ENCODE measurements at regions not wholly inside any gene's neighbourhood (a gene's known extent, or its start where the extent isn't known, plus 50 kb on each side); places are given as distances from the start of the nearest gene placed in this dataset.

DNA sequence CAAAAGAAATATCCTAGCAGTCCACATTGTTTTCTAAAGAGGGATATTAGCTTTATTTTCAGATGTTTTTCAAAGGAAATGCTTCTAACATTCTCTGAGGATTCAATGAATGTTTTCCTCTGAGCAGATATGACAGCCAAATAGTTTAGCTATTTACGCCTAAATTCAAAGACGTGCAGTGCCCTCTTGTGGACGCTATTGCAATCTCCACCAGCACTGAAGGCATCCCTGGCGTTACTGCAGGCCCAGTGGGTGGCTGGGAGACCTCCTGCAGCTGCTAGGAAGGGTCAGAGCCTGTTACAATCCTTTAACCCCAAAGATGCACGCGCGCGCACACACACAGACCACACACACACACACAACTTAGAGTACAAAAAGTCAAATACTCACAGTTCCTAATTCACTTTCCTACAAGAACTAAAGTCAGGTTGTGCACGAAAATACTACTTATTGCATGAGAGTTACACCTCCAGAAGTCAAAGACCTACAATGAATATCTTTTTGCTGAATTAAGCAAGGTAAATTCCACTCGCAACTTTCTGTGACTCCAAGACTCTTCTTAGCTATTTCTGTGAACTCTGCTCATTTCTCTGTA, 589.3 kb upstream of the TMEM132C start:
- DNase-seq (ENCODE audit: low spot score), result peak; percentile 47

DNA sequence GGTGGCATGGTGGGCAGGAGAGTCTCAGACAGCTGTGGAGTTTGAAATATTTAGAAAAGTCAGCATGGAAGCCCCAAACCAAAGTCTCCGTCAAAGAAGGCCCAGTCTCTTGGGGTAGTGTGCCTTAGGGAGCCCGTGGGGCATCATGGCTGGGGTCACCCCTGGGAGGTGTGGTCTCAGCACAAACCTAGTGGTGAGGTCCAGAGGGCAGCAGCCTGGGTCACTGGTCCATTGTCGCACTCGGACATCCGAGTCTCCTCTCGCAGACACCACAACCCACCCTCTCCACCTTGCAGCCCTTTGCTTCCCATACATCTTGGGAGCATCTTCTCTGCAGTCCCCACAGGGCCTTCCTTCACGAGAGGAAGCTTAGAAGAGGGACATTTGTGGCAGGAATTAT, 588.0 kb upstream of the TMEM132C start:
- DNase-seq (ENCODE audit: low spot score), result no peak

DNA sequence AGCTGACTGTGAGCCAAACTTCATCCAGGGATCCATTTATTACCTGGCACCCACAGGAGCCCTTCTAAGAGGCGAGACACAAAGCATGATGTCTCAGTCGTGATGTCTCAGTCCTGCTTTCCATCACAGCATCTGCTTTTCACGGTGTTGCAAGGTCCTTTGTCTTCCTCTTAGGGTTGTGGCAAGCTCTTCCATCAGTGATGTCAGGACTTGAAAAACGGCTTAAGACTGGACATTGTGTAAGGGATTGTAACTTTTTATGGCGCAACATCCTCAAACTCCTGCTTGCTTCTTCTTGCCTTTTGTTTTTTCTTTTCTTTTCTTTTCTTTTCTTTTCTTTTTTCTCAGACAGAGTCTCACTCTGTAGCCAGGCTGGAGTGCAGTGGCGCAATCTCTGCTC, 586.5 kb upstream of the TMEM132C start:
- no peak for DNase-seq (ENCODE audit: low spot score)

DNA sequence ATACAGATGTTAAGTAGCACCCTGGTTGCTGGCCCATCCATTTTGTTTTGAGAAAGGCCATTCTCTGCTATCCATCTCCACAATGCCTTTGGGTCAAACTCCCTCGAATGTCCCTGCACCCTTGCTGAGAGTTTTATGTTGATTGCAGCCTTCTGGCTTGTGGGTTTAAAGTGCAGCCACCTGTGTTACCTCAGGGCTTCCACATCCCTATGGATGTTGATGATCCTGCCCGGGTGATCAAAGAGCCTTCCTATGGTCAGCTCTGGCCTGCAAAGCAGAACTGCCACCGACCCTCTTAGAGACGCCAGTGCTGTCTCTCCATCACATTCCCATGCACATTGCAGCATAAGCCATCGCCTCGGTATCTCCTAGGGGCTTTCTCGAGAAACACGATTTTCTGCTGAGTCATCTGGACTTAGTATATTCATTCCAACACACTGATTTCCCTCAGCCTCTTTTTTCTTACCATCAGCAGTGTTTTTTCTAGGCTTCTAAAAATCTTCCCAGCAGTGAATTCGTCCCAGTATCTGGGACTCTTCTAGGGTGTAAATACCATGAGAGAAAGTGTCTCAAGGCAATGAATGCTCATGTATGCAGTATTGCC, 585.7 kb upstream of the TMEM132C start:
- no peak for DNase-seq (ENCODE audit: low spot score)

DNA sequence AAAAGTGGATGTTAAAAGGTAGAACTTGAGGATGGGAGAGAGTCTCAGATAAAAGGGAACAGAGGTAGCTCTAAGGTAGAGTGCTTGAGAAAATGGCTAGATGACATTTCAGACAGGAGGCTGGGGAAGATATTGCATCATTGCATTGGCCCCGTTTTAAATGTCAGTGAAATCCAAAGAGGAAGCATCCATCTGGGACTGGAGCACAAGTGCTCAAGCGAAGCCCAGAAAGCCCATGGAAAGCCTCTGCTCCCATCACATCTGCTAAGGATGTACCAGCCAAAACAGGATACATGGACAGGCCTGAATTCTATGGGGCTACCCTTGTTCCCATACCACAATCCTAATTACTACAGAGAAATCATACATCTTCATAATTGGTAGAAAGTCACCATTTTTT, 581.5 kb upstream of the TMEM132C start:
- DNase-seq (ENCODE audit: low spot score), result no peak

DNA sequence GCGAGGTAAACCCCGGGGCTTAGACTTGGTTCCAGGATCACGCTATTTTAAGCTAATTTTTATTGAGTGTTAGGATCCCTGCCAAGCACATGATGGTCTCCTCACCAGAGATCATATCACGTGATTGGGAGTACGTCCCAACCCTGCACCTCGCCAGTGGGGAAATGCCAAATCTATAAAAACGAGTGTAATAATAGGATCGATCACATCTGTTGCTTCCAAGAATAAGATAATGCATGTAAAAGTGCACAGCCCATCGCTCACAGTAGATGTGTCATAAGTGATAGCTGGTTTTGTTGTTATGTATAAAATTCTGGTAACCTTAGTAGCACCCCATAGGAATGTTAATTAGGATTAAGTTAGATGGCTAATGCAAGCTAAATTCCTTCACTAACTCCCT, 581.0 kb upstream of the TMEM132C start:
- DNase-seq (ENCODE audit: low spot score), result no peak

DNA sequence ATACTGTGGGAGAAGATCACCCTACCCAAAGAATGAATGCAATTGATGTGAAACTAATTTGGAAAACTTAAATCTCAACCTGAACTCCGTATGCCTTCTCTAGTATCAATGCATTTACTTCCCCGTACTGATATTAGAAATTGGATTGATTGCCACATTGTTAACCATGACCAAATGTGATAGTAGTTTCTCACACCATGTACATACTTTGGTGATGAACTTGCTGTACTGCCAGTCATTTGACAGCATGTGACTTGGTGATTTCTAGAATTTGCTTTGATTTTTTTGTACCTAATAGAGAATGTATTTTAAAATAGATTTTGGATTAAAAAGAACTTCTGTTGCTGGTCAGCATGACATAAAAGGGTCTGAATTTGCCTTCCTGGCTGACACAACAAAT, 579.8 kb upstream of the TMEM132C start:
- no peak for DNase-seq (ENCODE audit: low spot score)

DNA sequence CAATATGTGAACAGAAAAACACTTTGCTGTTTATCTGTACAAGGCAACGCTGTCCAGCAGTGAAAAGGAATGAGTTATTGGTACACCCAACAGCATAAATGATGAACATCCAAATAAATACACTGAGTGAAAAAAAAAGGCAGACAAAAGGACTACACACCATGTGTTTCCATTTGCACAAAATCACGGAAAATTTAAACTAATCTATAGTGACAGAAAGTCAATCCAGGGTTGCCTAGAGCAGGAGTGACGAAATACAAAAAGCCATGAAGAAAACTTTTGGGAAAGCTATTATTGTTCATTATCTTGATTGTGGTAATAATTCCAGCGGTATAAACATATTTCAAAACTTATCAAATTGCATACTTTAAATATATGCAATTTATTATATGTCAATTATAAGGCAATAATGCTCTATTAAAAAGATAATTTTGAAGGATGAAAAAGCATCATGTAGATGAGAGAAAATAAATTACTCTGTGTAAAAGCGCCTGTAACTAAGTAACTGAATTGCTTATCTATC, 578.0 kb upstream of the TMEM132C start:
- DNase-seq (ENCODE audit: low spot score), result no peak

DNA sequence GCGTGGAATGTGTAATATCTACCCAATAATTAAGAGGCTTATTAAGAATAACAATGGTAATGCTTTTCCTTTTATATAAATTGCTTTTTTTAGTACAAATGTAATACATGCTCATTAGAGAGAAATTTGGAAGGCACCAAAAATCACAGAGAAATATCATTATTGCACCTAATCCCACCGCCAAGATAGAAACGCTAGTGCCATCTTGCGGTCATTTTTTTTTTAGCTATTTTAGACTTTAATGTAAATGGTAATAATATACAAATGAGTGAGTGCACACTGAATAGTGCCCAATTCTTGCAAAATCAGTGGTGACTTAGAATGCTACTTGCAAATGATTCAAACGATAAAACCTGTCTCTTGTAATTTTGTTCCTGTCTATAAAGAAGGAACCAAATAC, 576.8 kb upstream of the TMEM132C start:
- DNase-seq (ENCODE audit: low spot score), result no peak

DNA sequence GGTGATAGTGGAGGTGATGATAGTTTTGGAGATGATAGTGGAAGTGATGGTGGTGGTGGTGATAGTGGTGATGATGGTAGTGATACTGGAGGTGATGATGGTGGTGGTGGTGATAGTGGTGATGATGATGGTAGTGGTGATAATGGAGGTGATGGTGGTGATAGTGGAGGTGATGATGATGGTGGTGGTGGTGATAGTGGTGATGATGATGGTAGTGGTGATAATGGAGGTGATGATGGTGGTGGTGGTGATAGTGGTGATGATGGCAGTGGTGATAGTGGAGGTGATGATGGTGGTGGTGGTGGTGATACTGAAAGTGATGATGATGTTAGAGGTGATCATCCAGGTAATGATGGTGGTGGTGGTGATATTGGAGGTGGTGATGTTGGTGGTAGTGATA, 570.0 kb upstream of the TMEM132C start:
- no peak for DNase-seq (ENCODE audit: low spot score)

DNA sequence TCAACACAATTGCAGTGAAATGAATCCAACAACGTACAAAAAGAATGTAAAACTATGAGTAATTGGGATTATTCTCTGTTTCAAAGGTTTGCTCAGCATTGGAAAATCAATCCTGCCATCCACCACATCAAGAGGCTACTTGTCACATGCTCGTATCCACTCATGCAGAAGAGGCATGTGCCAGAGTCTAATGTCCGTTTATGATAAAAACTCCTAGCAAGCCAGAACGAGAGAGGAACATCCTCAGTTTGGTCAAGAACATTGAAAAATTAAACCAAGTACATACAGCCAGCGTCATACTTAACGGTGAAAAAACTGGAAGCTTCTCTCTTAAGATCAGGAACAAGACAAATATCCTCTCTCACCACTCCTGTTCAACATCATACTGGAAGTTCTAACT, 563.9 kb upstream of the TMEM132C start:
- no peak for DNase-seq (ENCODE audit: low spot score)

DNA sequence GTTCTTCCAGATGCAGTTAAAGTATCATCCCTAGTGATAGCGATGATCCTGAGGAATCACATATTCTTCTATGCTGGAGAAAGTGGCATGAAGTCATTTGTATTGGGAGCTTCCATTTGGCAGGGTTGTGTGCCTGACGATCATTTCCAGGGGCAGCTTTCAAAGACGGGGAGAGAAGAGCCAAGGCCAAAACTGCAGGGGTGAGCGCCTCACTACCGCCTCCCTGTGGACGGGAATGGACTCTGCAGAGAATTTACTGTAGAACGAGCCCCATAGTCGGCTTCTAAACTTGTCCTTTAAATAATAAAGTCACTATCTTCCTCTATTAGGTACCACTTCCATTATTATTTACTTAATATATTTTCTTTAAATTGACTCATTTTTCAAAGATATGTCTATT, 555.9 kb upstream of the TMEM132C start:
- no peak for DNase-seq (ENCODE audit: low spot score)

DNA sequence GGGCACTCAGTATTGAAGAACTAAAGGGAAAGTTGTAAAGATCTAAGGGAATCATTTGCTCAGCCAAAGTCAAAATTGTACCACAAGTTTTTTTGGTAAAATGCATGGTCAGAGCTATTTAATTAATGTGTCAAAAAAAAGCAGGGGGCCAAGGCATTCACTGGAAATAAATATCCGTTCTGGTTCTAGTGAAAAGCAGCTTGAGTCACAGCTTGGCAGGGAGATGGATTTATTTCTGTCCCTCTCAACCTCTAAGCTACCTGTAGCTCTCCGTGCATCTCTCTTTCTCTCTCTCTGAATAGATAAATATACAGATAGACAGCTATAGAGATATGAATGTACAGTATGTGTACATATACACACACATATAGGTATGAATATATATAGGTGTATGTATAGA, 554.4 kb upstream of the TMEM132C start:
- no peak for DNase-seq (ENCODE audit: low spot score)

DNA sequence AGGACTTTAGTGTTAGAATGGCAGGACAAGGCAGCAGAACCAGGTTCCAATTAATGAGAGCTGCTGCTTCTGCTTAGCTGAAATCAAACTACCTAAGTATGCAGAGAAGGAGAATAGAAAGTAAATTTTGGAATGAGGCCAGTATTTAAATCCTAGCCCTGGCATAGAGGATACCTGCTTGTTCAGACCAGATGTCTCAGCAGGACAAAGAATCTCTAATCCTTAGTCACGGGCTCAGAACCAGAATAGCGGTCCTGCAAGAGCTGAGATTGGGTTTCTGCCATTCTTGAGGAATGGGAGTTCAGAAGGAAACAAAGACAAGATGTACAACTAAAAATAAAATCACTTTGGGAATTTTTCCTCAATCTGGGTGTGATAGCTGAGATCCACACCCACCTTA, 550.8 kb upstream of the TMEM132C start:
- DNase-seq (ENCODE audit: low spot score), result no peak

DNA sequence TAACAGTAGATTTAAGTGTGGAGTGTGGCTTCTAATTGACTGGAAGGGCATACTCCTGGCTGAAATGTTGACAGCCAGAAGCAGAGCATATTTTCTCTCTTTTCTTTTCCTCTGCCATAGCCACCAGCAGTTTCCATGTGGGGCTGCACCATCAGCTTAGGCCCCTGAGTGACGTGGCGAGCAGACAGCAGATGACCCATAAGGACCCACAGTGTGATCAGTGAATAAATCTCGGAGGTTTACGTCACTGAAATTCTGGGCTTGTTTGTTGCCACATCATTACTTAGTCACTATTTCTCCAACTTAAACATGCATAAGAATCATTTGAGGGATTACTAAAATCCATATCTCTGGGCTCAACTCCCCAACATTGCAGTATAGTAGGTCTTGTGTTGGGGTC, 549.7 kb upstream of the TMEM132C start:
- no peak for DNase-seq (ENCODE audit: low spot score)

DNA sequence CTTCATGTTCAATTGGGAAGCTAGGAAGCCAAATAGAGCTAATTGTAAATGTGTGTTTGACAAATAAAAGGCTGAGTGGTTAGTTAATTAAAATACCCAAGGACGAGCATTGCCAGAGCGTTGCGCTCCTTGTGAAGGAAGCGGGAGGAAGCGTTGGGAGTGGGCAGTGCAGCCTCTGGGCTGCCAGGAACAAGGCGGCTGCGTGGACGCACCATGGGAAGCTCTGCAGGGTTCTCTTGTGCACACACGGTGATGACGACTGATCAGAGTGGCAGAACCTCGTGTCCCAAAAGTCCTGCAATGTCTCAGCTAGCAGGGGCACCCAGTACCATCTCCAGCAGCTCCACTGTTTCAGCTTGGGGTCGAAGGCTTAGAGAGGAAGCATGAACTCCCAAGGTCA, 546.6 kb upstream of the TMEM132C start:
- no peak for DNase-seq (ENCODE audit: low spot score)

DNA sequence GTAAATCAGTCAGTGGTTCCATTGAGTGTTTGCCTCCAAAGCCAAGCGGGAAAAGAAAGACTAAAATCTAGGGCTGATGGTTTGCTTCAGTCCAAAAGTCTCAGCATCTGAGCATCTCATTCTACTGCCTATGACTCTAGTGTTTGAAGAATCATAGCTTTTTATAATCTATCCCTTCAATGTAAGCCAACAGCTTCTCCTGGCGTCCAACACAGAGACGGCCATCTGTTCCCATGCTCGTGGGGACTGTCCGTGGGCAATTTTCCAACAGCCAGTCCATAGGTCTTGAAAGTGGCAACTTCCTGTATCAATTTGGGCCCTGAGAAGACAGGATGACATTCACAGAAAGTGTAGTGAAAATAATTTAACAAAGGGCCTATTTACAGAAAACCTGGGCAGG, 544.4 kb upstream of the TMEM132C start:
- no peak for DNase-seq (ENCODE audit: low spot score)

DNA sequence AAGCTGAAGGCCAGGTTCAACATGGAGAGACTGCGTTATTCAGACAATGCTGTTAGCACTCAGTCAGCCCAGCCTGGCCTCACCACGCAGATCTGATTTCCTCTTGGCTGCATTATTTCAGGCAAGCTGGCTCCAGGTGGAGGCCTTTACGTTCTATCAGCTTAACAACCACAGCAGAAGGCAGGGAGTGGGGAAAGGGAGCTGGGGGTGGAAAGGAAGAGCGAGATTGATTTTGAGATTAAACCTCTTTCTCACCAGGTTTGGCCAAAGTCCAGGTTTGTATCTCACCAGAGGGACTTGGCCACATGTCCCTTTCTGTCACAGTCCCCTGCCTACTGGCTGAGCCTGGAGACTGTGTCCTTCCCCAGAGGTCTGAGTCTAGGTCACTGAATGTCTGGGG, 543.7 kb upstream of the TMEM132C start:
- DNase-seq (ENCODE audit: low spot score), result no peak

DNA sequence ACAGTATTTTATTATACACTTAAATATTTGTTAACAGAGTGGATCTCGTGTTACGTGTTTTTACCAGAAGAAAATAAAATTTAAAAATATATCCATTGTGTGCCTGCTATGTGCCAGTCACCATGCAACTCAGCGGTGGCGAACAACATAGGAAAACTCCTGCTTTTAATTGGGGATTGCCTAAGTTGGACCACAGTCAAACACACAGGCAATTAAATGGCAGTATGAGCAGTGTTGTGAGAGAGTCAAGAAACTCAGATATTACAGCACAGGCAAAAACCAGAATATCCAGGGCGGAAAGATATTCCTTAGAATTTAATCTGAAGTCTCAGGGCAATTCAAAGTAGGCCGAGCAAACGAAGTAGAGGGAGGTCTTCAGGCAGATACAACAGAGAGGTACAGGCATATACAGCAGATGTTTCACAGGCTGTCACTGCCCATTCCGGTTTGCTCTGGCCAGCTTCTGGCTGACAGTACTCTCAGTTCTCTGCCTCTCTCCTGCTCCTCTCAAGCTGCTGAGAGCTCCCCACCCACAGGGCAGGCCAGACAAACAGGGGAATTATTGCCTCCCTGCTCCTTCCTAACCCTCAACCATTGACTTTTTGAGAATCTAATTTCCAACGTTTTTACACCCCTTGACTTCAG, 540.2 kb upstream of the TMEM132C start:
- no peak for DNase-seq (ENCODE audit: low spot score)

DNA sequence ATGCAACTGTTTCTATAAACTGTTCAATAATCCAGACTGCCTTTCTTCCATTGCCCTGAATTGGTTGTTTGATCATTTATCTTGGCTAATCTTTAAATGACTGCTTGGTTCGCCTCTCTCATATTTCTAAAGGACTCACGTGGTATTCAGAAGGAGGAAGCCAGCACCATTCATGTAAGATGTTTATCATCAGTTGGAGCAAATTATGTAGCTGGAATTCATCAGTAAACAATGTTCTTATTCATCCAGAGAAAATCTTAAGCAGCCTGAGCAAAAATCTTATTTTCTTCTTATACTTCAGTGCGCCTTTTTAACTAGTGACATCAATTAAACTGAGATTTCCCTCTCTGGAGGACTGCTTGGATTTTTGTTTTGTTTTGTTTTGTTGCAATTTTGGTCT, 538.7 kb upstream of the TMEM132C start:
- DNase-seq (ENCODE audit: low spot score), result no peak

DNA sequence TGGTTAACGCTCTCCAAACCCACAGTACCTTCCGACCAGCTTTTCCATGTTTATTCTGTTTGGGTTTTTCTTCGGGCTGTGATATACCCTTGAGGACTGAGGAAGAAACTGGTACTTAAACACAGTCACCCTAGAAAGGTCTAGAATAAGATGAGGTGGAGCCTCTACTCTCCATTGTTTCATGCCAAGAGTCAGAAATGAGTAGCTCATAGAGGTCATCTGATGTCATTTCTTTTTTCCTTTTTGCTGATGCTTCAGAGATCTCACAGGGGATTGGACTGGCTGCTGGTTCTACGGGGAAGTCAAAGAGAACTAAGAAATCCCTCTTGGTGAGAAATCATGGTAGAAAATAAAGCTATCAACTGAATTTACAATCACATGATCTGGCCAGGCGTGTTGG, 538.2 kb upstream of the TMEM132C start:
- DNase-seq (ENCODE audit: low spot score), result no peak

DNA sequence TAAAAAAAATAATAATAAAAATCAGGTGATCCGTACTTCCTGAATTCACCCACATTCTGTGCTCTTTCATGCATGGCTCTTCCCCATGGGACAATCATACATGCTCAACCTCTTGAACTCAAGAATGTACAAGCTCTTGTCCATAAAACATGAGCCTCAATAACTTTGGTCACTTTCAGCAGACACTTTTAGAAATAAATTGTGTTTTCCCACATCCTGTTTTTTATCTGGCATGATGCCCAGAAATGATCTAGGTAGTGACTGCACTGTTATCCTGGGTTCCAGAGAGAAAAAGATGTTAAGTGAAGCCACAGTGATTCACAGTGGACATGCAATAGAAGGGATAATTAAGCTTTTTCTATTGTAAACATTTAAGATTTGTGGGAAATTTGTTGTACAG, 537.6 kb upstream of the TMEM132C start:
- DNase-seq (ENCODE audit: low spot score), result no peak

DNA sequence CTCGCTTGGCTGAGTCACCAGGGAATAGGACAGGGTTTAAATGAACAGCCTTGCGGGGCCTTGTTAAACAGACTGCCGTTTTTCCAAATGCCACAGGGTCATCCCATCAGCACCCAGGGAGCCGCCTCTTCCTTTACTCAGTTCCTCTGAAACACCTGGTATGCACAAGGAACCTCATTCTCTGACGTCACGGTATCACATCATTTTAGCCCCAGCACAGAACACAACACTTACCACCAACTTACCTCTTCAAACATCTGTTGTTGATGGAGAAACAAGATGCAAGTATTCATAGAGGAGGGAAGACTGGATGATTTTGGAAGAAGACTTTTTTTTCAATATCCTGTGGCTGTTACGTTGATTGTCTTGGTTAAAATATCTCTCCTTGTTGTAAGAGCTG, 535.3 kb upstream of the TMEM132C start:
- DNase-seq (ENCODE audit: low spot score), result no peak

DNA sequence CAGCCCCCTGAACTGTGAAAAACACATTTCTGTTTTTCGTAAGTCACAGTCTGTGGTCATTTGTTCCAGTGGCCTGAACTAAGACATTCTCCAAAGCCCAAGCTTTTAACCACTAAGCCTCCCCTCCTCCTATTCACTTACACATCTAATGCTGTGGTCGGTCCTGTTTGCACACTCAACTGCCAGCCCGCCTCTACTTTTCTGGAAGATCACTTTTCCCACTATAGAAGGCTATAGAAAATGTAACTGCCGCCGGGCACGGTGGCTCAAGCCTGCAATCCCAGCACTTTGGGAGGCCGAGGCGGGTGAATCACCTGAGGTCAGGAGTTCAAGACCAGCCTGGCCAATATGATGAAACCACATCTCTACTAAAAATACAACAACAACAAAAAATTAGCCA, 524.7 kb upstream of the TMEM132C start:
- no peak for DNase-seq (ENCODE audit: low spot score)
